Activated CD4-positive, alpha-beta T cell treated with anti-CD3 and anti-CD28 coated beads, Interleukin-2, amount 10 ng/mL, durations not matched to agents 24 days and 14 days (primary cell): ENCODE measurements at regions not wholly inside any gene's neighbourhood (a gene's known extent, or its start where the extent isn't known, plus 50 kb on each side); places are given as distances from the start of the nearest gene placed in this dataset.

ENCODE experiments used
- DNase-seq: peaks from one replicate; pipeline ENCODE4 v3.0.0; 2022
- H3K27ac Mint-ChIP-seq: one replicate; pipeline ENCODE4 v1.8.0; 2022; ENCODE audit warnings: mild to moderate bottlenecking, mixed read lengths
- H3K27me3 Mint-ChIP-seq: one replicate; pipeline ENCODE4 v1.8.0; 2022; ENCODE audit warnings: mixed read lengths
- H3K36me3 Mint-ChIP-seq: one replicate; pipeline ENCODE4 v1.8.0; 2022; ENCODE audit warnings: low read depth, mild to moderate bottlenecking, mixed read lengths
- H3K4me1 Mint-ChIP-seq: one replicate; pipeline ENCODE4 v1.8.0; 2021; ENCODE audit warnings: mixed read lengths
- H3K4me3 Mint-ChIP-seq: one replicate; pipeline ENCODE4 v1.8.0; 2022; ENCODE audit warnings: mild to moderate bottlenecking, moderate library complexity, mixed read lengths
- H3K9me3 Mint-ChIP-seq: one replicate; pipeline ENCODE4 v1.8.0; 2021; ENCODE audit warnings: mixed read lengths
- intact Hi-C: fragments of 100-400 bp; cut with micrococcal nuclease; formaldehyde crosslinking; loops from one replicate; pipeline ENCODE4 v1.15.1; 2023

- no peaks in the 10 kb centered on the region for H3K36me3 Mint-ChIP-seq
- no peaks in the 10 kb centered on the region for H3K27me3 Mint-ChIP-seq
These were observed 303.4 kb downstream of the SEC23A start for GRCh38 chr14:38799671-38800070.

GRCh38 chr14:38794677-38795076 is 308.4 kb downstream of the SEC23A start:
- no peak overlapping the region for H3K4me3 Mint-ChIP-seq
- intact Hi-C loops = no loop called here
- peaks cover 8% of the 10 kb centered on the region for H3K9me3 Mint-ChIP-seq
- H3K4me1 Mint-ChIP-seq = no peaks in the 10 kb centered on the region
- no peaks in the 10 kb centered on the region for H3K36me3 Mint-ChIP-seq
- no peaks in the 10 kb centered on the region for H3K27me3 Mint-ChIP-seq
- no peak overlapping the region for H3K27ac Mint-ChIP-seq
- DNase-seq = no peak

More at GRCh38 chr14:38799671-38800070, 303.4 kb downstream of the SEC23A start:
- no peaks in the 10 kb centered on the region for H3K4me1 Mint-ChIP-seq
- H3K9me3 Mint-ChIP-seq = peaks cover 8% of the 10 kb centered on the region
- no peak for DNase-seq
- no peak overlapping the region for H3K4me3 Mint-ChIP-seq
- no peak overlapping the region for H3K27ac Mint-ChIP-seq
- intact Hi-C loops = no loop called here

GRCh38 chr14:38791862-38792261 is 311.2 kb downstream of the SEC23A start:
- Mint-ChIP-seq H3K27ac (no peak overlapping the region), H3K4me3 (no peak overlapping the region), H3K4me1 (no peaks in the 10 kb centered on the region), H3K27me3 (no peaks in the 10 kb centered on the region), H3K36me3 (no peaks in the 10 kb centered on the region), H3K9me3 (no peaks in the 10 kb centered on the region)
- intact Hi-C loops = no loop called here
- DNase-seq = no peak

GRCh38 chr14:38790916-38791315 is 312.1 kb downstream of the SEC23A start:
- intact Hi-C loops = no loop called here
- Mint-ChIP-seq H3K4me1 (no peaks in the 10 kb centered on the region), H3K27me3 (no peaks in the 10 kb centered on the region), H3K4me3 (no peak overlapping the region), H3K9me3 (no peaks in the 10 kb centered on the region), H3K36me3 (no peaks in the 10 kb centered on the region), H3K27ac (no peak overlapping the region)
- DNase-seq = no peak

- no peaks in the 10 kb centered on the region for H3K36me3 Mint-ChIP-seq
- no peak for DNase-seq
- intact Hi-C loops = no loop called here
- no peaks in the 10 kb centered on the region for H3K9me3 Mint-ChIP-seq
- no peak overlapping the region for H3K27ac Mint-ChIP-seq
- H3K4me1 Mint-ChIP-seq = no peaks in the 10 kb centered on the region
- H3K4me3 Mint-ChIP-seq = no peak overlapping the region
- no peaks in the 10 kb centered on the region for H3K27me3 Mint-ChIP-seq
These were observed 313.2 kb downstream of the SEC23A start for GRCh38 chr14:38789805-38790204.

- Mint-ChIP-seq H3K4me1 (no peaks in the 10 kb centered on the region), H3K36me3 (no peaks in the 10 kb centered on the region), H3K4me3 (no peak overlapping the region), H3K27me3 (no peaks in the 10 kb centered on the region), H3K9me3 (no peaks in the 10 kb centered on the region), H3K27ac (no peak overlapping the region)
- DNase-seq = no peak
- intact Hi-C loops = no loop called here
These were observed 315.0 kb downstream of the SEC23A start for GRCh38 chr14:38788060-38788459.

- intact Hi-C loops = no loop called here
- no peak for DNase-seq
- Mint-ChIP-seq H3K27me3 (no peaks in the 10 kb centered on the region), H3K27ac (no peak overlapping the region), H3K4me1 (no peaks in the 10 kb centered on the region), H3K9me3 (no peaks in the 10 kb centered on the region), H3K4me3 (no peak overlapping the region), H3K36me3 (no peaks in the 10 kb centered on the region)
These were observed 316.1 kb downstream of the SEC23A start for GRCh38 chr14:38786921-38787320.

GRCh38 chr14:38777401-38777800 is 325.6 kb downstream of the SEC23A start:
- DNase-seq = no peak
- no peak overlapping the region for H3K27ac Mint-ChIP-seq
- H3K27me3 Mint-ChIP-seq = no peaks in the 10 kb centered on the region
- H3K36me3 Mint-ChIP-seq = no peaks in the 10 kb centered on the region
- no peaks in the 10 kb centered on the region for H3K4me1 Mint-ChIP-seq
- H3K9me3 Mint-ChIP-seq = no peaks in the 10 kb centered on the region
- intact Hi-C loops = no loop called here
- H3K4me3 Mint-ChIP-seq = no peak overlapping the region

GRCh38 chr14:38775986-38776385 is 327.0 kb downstream of the SEC23A start:
- intact Hi-C loops = no loop called here
- Mint-ChIP-seq H3K27ac (no peak overlapping the region), H3K27me3 (no peaks in the 10 kb centered on the region), H3K36me3 (no peaks in the 10 kb centered on the region), H3K9me3 (no peaks in the 10 kb centered on the region), H3K4me3 (no peak overlapping the region), H3K4me1 (no peaks in the 10 kb centered on the region)
- DNase-seq = no peak

- intact Hi-C loops = no loop called here
- no peak overlapping the region for H3K4me3 Mint-ChIP-seq
- H3K9me3 Mint-ChIP-seq = no peaks in the 10 kb centered on the region
- no peak overlapping the region for H3K27ac Mint-ChIP-seq
- H3K27me3 Mint-ChIP-seq = no peaks in the 10 kb centered on the region
- DNase-seq = no peak
- no peaks in the 10 kb centered on the region for H3K4me1 Mint-ChIP-seq
- no peaks in the 10 kb centered on the region for H3K36me3 Mint-ChIP-seq
These were observed 328.9 kb downstream of the SEC23A start for GRCh38 chr14:38774162-38774561.

- DNase-seq = no peak
- no peaks in the 10 kb centered on the region for H3K4me1 Mint-ChIP-seq
- no peak overlapping the region for H3K27ac Mint-ChIP-seq
- no peak overlapping the region for H3K4me3 Mint-ChIP-seq
- no peaks in the 10 kb centered on the region for H3K36me3 Mint-ChIP-seq
- H3K9me3 Mint-ChIP-seq = peaks cover 6% of the 10 kb centered on the region
- intact Hi-C loops = no loop called here
- no peaks in the 10 kb centered on the region for H3K27me3 Mint-ChIP-seq
These were observed 332.8 kb downstream of the SEC23A start for GRCh38 chr14:38770251-38770650.

- DNase-seq = no peak
- Mint-ChIP-seq H3K4me3 (no peak overlapping the region), H3K27ac (no peak overlapping the region), H3K36me3 (no peaks in the 10 kb centered on the region), H3K27me3 (no peaks in the 10 kb centered on the region), H3K9me3 (peaks cover 6% of the 10 kb centered on the region), H3K4me1 (no peaks in the 10 kb centered on the region)
- intact Hi-C loops = no loop called here
These were observed 340.2 kb downstream of the SEC23A start for GRCh38 chr14:38762845-38763244.

GRCh38 chr14:38762426-38762825 is 340.6 kb downstream of the SEC23A start:
- DNase-seq = no peak
- H3K4me1 Mint-ChIP-seq = no peaks in the 10 kb centered on the region
- intact Hi-C loops = no loop called here
- H3K36me3 Mint-ChIP-seq = no peaks in the 10 kb centered on the region
- H3K4me3 Mint-ChIP-seq = no peak overlapping the region
- H3K27ac Mint-ChIP-seq = no peak overlapping the region
- H3K9me3 Mint-ChIP-seq = peaks cover 6% of the 10 kb centered on the region
- no peaks in the 10 kb centered on the region for H3K27me3 Mint-ChIP-seq

GRCh38 chr14:38761033-38761432 is 342.0 kb downstream of the SEC23A start:
- no peak overlapping the region for H3K27ac Mint-ChIP-seq
- H3K27me3 Mint-ChIP-seq = no peaks in the 10 kb centered on the region
- no peaks in the 10 kb centered on the region for H3K4me1 Mint-ChIP-seq
- H3K9me3 Mint-ChIP-seq = no peaks in the 10 kb centered on the region
- DNase-seq = no peak
- no peak overlapping the region for H3K4me3 Mint-ChIP-seq
- intact Hi-C loops = no loop called here
- H3K36me3 Mint-ChIP-seq = no peaks in the 10 kb centered on the region

GRCh38 chr14:38758661-38759060 is 344.4 kb downstream of the SEC23A start:
- Mint-ChIP-seq H3K36me3 (no peaks in the 10 kb centered on the region), H3K9me3 (no peaks in the 10 kb centered on the region), H3K4me3 (no peak overlapping the region), H3K27me3 (no peaks in the 10 kb centered on the region), H3K27ac (no peak overlapping the region), H3K4me1 (no peaks in the 10 kb centered on the region)
- intact Hi-C loops = no loop called here
- no peak for DNase-seq
